Stimulated activated CD4-positive, alpha-beta T cell treated with anti-CD3 and anti-CD28 coated beads, Interleukin-15, amount 100 ng/mL, for 24 hours (primary cell): ENCODE measurements at regions not wholly inside any gene's neighbourhood (a gene's known extent, or its start where the extent isn't known, plus 50 kb on each side); places are given as distances from the start of the nearest gene placed in this dataset.
"Not testable (repeated sequence)": the region's sequence is repeated elsewhere in the genome, so short reads cannot be mapped to it uniquely, and the experiment has no call there.

Experiments used
- DNase-seq: peaks from one replicate; pipeline ENCODE4 v3.0.0-alpha.2; 2020

DNA sequence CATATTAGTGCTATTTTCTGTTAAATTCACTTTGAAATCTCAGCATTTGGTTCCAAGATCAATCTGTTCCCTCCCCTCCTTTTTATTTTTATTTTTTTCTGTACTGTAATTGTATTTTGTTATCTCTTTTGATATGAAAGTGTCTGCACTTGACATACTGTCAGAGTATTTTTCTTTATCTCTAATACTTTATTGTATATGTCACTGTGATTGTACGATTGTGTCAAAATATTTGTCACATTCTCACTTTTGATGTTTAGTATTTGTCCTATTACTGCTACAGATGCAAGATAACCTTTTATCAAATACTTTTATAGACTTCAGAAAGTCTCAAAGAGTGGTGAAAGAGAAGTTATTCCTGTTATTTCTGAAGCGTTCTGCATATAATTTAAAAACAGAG, 323.5 kb downstream of the JRKL start:
- DNase-seq = no peak

DNA sequence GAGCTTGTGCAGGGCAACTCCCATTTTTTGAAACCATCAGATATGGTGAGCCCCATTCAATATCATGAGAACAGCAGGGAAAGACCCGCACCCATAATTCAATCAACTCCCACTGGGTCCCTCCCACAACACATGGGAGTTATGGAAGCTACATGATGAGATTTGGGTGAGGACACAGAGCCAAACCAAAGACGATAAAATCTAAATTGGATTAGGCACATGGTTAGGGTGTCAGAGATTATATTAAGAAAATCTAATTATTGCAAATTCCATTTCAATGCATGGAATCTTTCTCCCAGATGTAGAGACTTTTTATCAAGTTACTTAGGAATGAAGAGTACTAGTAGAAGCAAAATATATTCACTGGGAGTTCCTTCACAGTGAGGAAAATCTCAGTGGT, 324.9 kb downstream of the JRKL start:
- no peak for DNase-seq

DNA sequence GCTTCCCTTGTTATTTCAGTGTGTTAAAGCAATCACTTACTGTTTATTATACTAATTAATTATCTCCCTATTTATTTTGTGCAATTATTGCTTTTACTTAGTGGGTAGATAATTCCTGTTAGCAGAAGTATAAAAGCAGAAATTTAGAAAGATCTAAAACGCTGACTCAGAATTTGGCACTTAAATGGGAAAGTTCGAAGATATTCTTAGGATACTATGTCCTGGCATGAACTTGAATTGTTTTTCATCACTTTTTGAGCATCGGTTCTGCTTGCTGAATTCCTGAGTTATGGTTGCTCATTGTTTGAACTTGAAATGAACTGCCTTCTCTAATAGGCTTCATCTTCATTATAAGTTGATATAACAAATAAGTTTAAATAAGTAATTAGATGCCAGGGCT, 325.4 kb downstream of the JRKL start:
- DNase-seq = no peak

DNA sequence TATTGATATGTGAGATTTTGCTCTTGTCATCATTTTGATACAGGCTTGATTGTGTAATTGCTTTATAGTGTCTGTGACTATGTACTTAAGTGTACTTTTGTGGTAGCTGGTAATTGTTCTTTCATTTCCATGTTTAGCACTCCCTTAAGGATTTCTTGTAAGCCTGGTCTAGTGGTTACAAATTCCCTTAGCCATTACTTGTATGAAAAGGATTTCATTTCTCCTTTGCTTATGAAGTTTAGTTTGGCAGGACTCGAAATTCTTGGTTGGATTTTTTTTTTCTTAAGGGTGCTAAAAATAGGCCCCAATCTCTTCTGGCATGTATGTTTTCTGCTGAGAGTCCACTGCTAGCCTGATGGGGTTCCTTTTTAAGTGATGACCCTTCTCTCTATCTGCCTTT, 346.8 kb downstream of the JRKL start:
- no peak for DNase-seq

DNA sequence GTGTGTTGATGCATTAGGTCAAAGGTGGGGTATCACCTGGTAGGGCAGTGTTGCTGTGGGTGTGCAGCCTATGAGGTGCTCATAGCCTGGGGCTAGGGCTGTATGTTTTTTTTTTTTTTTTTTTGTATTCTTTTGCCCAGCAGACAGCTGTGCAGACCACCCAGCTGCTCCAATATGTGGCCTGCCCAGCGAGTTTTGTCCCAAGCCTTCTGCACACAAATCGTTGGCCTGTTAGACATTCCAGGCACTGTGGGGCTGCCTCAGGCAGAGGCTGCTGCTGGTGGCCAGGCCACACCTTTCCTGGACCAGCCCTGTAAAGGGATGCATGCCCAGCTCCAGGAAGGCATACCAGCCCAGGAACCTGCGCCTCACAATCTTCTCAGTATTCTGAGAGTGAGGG, 348.5 kb downstream of the JRKL start:
- no peak for DNase-seq

DNA sequence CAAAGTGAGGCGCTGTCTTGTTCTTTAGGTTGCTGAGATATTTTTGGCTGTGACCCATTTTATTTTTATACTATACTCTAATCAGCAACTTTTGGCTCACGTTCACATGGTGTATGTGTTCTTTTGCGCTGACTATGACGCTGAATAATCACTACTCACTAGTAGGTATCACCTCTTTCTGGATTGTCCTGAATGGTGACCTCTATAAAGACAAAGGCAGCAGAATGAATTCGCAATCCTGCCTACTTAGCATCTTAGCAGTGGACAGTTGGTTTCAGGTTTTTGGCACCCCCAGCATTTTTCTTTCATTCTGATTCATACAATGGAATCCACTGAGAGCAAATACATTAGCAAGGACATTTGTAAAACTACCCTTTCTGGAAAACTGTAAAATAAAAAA, 351.3 kb downstream of the JRKL start:
- DNase-seq = no peak

- no peak for DNase-seq
These were observed 354.9 kb downstream of the JRKL start for GRCh38 chr11:96744697-96745096.

DNA sequence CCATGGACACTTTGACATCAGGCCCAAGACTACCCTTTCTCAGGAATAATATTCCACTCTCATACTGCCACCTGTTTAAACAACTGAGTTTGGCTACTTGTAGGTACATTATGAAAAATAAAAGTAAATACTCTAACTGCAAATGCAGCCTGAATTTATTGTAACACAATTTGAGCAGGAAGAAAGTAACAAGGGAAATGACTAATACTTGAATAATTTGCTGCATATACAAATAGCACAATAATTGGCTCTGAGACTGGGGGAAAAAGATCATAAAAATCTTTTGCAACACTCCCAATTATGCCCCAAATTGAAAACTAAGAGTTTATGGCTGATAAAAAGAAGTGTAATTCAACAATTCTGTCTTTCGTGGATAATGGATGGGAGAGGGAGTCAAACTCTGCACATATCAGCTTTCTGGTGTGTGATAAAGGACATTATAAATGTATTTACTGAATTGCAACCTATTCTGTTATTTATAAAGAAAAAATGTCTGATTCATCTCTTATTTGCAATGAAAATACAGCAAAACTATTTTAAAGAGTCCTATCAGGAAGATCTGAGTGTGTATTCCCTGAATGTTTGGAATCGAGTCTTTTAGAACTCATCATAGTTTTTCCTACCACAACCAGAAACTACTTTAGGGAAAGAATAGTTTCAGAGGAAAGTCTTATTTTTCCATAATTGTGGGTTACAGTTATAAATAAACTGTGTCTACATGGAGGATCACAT, 359.0 kb downstream of the JRKL start:
- no peak for DNase-seq

DNA sequence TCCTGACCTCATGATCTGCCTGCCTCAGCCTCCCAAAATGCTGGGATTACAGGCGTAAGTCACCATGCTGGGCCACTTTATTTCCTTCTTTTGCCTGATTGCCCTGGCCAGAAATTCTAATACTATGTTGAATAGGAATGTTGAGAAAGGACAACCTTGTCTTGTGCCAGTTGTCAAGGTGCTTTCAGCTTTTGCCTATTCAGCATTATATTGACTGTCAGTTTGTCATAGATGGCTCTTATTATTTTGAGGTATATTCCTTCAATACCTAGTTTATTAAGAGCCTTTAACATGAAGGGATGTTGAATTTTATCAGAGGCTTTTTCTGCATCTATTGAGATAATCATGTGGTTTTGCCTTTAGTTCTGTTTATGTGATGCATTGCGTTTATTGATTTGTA, 362.0 kb downstream of the JRKL start:
- DNase-seq = not testable (repeated sequence)

GRCh38 chr11:96752221-96752620, 362.4 kb downstream of the JRKL start:
- no peak for DNase-seq

- no peak for DNase-seq
These were observed 364.2 kb downstream of the JRKL start for GRCh38 chr11:96753997-96754396.

DNA sequence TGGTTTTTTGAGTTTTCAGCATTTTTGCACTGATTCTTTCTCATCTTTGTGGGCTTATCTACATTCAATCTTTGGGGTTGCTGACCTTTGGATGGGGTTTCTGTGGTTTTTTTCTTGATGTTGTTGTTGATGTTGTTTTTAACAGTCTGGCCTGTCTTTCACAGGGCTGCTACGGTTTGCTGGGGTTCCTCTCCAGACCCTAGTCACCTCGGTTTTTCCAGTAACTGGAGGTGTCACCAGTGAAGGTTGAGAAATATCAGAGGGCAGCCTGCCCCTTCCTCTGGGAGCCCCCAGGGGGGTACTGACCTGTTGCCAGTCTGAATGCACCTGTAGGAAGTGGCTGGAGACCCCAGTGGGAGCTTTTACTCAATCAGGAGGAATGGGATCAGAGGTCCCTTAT, 365.4 kb downstream of the JRKL start:
- DNase-seq = no peak

- DNase-seq = no peak
These were observed 365.9 kb downstream of the JRKL start for GRCh38 chr11:96755752-96756151.

- DNase-seq = no peak
These were observed 369.1 kb downstream of the JRKL start for GRCh38 chr11:96758957-96759356.

GRCh38 chr11:96760306-96760705, 370.5 kb downstream of the JRKL start:
- DNase-seq = no peak

GRCh38 chr11:96760815-96761214, 371.0 kb downstream of the JRKL start:
- no peak for DNase-seq

DNA sequence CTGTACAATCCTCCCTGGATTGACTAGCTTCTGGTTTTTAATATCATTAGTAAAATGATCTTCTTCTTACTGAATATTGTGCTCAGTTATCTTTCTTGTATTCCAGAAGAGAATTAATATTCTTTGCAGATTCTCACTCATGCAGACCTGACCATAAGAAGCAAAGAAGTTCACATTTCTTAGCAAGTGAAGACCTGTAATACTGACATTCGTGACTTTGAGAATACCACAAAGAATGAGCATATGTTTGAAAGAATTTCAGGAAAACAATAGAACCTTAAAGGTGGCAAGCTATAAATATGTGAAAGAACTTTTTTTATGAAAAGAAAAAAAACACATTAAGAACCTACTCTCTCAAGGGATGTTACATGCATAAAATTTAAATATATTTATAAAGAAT, 371.6 kb downstream of the JRKL start:
- DNase-seq = no peak

- no peak for DNase-seq
These were observed 373.4 kb downstream of the JRKL start for GRCh38 chr11:96763244-96763643.

DNA sequence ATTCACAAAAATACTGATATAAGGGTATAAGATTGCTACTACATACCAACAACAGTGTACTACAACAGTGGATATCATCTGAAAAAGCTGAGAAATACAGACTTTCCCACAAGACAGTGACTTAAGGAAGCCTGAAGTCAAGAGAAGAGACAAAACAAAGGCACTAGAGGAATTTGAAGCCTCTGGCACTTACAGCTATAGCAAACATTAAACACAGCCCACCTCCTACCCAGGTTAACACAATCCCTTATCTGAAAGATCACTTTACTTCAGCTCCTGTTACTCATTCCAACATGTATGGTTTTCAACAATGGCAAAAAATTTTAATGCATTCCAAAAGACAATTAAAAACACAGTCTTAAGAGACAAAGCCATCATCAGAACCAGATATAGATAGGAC, 388.5 kb downstream of the JRKL start:
- DNase-seq = no peak

DNA sequence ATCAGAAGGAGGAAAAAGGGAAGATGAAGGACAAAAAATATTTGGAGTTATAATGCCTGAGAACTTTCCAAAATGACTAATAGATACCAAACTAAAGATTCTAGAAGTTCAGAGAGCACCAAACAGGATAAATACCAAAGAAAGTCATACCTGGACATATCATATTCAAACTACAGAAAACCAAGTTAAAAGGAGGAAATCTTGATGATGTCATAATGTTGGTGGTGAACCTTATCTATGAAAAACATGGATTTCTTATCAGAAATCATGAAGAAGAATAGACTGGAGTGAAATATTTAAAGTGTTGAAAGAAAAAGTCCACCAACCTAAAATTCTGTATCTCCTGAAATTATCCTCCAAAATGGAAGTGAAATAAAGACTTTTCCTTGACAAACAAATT, 389.2 kb downstream of the JRKL start:
- DNase-seq = no peak

DNA sequence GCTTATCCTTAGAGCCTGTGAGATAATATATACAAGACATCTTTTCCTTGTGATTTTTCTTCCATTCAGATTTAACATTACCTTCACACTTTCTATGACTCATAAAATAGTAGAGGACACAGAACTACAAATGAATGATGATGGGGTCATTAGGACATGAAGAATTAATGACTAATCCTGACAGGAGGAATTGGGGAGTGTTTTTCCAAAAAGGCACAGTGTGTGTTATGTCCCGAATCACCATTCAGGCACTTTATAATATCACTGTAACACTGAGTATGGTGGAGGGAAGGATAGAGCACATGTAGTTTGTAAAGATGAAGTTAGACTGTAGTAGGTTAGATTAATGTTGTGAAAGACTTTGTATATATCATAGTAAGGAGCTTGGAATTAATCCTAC, 391.3 kb downstream of the JRKL start:
- no peak for DNase-seq

DNA sequence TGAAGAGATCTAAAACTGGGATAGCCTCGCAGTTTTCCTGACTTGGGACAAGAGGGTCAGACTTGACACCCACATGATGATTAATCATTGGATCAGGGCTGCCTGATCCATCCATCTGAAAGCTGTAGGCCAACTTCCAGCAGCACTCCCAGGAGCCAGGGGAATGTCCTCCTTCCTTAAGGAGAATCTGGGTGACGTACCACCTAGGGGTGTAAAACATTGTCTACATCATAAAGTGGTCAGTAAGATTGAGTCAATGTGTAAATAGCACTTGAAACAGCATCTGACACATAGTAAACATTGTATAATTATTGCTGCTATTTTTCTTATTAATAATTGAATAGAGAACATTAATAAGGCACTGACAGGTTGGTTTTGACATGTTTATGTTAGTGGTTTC, 392.8 kb downstream of the JRKL start:
- no peak for DNase-seq

GRCh38 chr11:96783311-96783710, 393.5 kb downstream of the JRKL start:
- DNase-seq = no peak

GRCh38 chr11:96785073-96785472, 395.3 kb downstream of the JRKL start:
- no peak for DNase-seq

- DNase-seq = no peak
These were observed 404.3 kb downstream of the JRKL start for GRCh38 chr11:96794152-96794551.

DNA sequence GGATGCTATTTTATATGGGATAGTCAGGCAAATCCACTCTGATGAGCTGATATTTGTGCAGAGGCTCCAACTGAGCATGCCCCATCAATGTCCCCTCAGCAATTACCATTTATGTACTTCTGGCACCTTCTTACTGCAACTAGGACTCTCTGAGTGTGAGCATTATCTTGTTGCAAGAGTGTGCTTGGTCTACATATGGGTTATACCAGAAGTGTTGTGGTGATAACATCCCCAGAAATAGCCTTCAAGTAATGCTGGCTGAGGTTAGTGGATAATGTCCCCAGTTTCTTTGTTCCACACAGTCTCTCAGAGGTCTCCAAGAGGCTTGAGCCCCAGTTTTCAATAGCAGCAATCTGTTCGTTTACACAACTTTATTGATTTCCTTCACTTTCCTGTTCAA, 408.6 kb downstream of the JRKL start:
- no peak for DNase-seq
